ENCODE measurements at regions not wholly inside any gene's neighbourhood (a gene's known extent, or its start where the extent isn't known, plus 50 kb on each side); places are given as distances from the start of the nearest gene placed in this dataset.
A peak's percentile ranks its signal among the peaks of the same experiment; 100 is the strongest.

GRCh38 chr9:109574061-109574882, 76.2 kb upstream of the PTPN3 start:
- Mint-ChIP-seq H3K36me3 (no peaks in the 10 kb centered on the region), H3K9me3 (no peaks in the 10 kb centered on the region), H3K4me3 (no peak overlapping the region), H3K27ac (no peak overlapping the region), H3K27me3 (ENCODE audit: low read depth in 2 of 2) (peaks cover 3 to 4% of the 10 kb centered on the region in 2 donors), H3K4me1 (no peaks in the 10 kb centered on the region)
- Histone ChIP-seq H3K27ac (ENCODE audit: low read length) (no peak overlapping the region), H3K4me3 (ENCODE audit: low read length) (no peak overlapping the region), H3K36me3 (ENCODE audit: control insufficient read depth, insufficient read depth, low read length) (no peaks in the 10 kb centered on the region), H3K9me3 (ENCODE audit: control insufficient read depth, insufficient read depth, low read length) (no peaks in the 10 kb centered on the region), H3K27me3 (ENCODE audit: control insufficient read depth, insufficient read depth, low read length) (no peaks in the 10 kb centered on the region), H3K4me1 (ENCODE audit: control insufficient read depth, insufficient read depth, low read length) (no peaks in the 10 kb centered on the region)
- DNase-seq, result peak in 1 of 2 donors; percentile 33
- intact Hi-C loops (cut with micrococcal nuclease), result loop anchor here (2.0 to 10.0 kb wide), 2 partner anchors 579 to 641 kb away; no protein-coding TSS in a partner anchor
- ATAC-seq, result no peak
- WGBS (ENCODE audit: insufficient coverage), result no CpG with 5 or more reads among the region's 2 CpGs
- peak; percentile 35 for TF ChIP-seq CTCF (IDR thresholded peaks at IDR 0.05)

- Histone ChIP-seq H3K4me1 (ENCODE audit: control insufficient read depth, insufficient read depth, low read length) (no peaks in the 10 kb centered on the region), H3K27me3 (ENCODE audit: control insufficient read depth, insufficient read depth, low read length) (no peaks in the 10 kb centered on the region), H3K36me3 (ENCODE audit: control insufficient read depth, insufficient read depth, low read length) (no peaks in the 10 kb centered on the region), H3K9me3 (ENCODE audit: control insufficient read depth, insufficient read depth, low read length) (no peaks in the 10 kb centered on the region), H3K4me3 (ENCODE audit: low read length) (no peak overlapping the region), H3K27ac (ENCODE audit: low read length) (no peak overlapping the region)
- Mint-ChIP-seq H3K27me3 (ENCODE audit: low read depth in 2 of 2) (peaks cover 0 to 3% of the 10 kb centered on the region in 2 donors), H3K36me3 (no peaks in the 10 kb centered on the region), H3K9me3 (no peaks in the 10 kb centered on the region), H3K4me3 (no peak overlapping the region), H3K4me1 (no peaks in the 10 kb centered on the region), H3K27ac (no peak overlapping the region)
- WGBS (ENCODE audit: insufficient coverage), result 69% methylated on average over 3 of the region's 3 CpGs
- ATAC-seq (no peak), DNase-seq (no peak)
- intact Hi-C loops (cut with micrococcal nuclease), result loop anchor here (10.0 kb wide), 1 partner anchor 638 kb away; no protein-coding TSS in a partner anchor
- no peak for TF ChIP-seq CTCF (IDR thresholded peaks at IDR 0.05)
Measured at GRCh38 chr9:109576762-109577161, 78.7 kb upstream of the PTPN3 start.

GRCh38 chr9:109579191-109579948, 81.3 kb upstream of the PTPN3 start:
- Histone ChIP-seq H3K9me3 (ENCODE audit: control insufficient read depth, insufficient read depth, low read length) (no peaks in the 10 kb centered on the region), H3K4me1 (ENCODE audit: control insufficient read depth, insufficient read depth, low read length) (no peaks in the 10 kb centered on the region), H3K4me3 (ENCODE audit: low read length) (no peak overlapping the region), H3K27ac (ENCODE audit: low read length) (no peak overlapping the region), H3K36me3 (ENCODE audit: control insufficient read depth, insufficient read depth, low read length) (no peaks in the 10 kb centered on the region), H3K27me3 (ENCODE audit: control insufficient read depth, insufficient read depth, low read length) (no peaks in the 10 kb centered on the region)
- H3K36me3 Mint-ChIP-seq, result no peaks in the 10 kb centered on the region
- no peaks in the 10 kb centered on the region for H3K9me3 Mint-ChIP-seq
- no peak for ATAC-seq
- DNase-seq, result no peak
- no peaks in the 10 kb centered on the region for H3K4me1 Mint-ChIP-seq
- H3K27ac Mint-ChIP-seq, result no peak overlapping the region
- WGBS (ENCODE audit: insufficient coverage), result 81% methylated on average over 6 of the region's 6 CpGs
- H3K27me3 Mint-ChIP-seq (ENCODE audit: low read depth in 2 of 2), result peaks cover 0 to 3% of the 10 kb centered on the region in 2 donors
- H3K4me3 Mint-ChIP-seq, result no peak overlapping the region
- intact Hi-C loops (cut with micrococcal nuclease), result loop anchor here (10.0 kb wide), 1 partner anchor 635 kb away; no protein-coding TSS in a partner anchor
- no peak for TF ChIP-seq CTCF (IDR thresholded peaks at IDR 0.05)

All from natural killer cell (primary cell).